GM18519 (cell line): ENCODE measurements at regions not wholly inside any gene's neighbourhood (a gene's known extent, or its start where the extent isn't known, plus 50 kb on each side); places are given as distances from the start of the nearest gene placed in this dataset.

ENCODE experiments used
- ATAC-seq: cut with Tn5 transposase; IDR thresholded peaks from one replicate; pipeline ENCODE4 v1.9.1; 2021; ENCODE audit warnings: mild to moderate bottlenecking, moderate library complexity; ENCODE audit not compliant: unreplicated experiment, low FRiP score

DNA sequence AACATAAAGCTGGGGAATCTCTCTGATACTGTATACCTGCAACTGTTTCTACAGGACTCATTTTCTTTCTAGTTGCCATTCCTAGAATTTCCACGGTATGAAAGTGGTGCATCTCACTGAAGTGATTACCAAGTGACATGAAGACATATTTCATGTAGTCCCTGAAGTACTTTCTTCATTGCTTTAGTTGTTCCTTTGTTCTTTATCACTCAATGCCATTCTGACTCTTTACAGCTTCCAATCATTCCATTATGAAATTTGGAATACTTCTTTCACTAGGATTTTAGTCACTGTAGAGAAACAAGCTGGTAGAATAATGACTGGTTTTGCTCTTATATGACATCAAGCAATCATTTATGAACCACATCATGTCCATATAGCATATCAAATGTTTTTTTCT, 645.1 kb downstream of the CDH18 start:
- ATAC-seq, result no peak

DNA sequence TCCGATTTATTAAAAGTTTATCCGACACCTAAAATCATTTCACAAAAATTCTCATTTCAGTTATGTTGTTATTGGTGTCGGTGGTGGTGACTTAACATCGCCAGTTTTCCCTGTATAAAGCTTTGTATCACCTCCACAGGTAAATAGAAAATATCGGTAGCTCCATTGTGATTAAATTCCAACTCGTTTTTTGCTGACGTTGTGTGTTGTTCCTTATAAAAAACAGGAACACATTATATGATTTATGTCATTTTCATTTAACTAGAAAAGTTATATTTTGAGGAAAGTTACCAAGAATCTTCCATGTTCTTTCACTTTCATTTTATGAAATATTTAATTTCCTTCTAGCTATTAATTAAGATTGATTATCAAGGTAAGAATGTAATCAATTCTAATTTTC, 635.9 kb downstream of the CDH18 start:
- no peak for ATAC-seq

DNA sequence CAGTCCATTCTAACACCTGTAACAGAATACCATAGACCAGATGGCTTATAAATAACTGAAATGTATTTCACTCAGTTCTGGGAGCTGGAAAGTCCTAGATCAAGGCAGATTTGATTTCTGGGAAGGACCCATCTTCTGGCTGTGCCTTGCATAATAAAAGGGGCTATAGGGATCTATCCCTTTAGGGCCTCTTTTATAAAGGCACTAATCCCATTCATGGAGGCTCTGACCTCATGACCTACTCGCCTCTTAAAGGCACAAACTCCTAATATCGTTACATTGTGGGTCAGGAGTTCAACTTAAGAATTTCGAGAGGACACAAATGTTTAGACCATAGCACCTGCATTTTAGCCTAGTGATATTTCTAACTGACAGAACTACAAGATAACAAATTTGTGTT, 619.0 kb downstream of the CDH18 start:
- ATAC-seq, result no peak

DNA sequence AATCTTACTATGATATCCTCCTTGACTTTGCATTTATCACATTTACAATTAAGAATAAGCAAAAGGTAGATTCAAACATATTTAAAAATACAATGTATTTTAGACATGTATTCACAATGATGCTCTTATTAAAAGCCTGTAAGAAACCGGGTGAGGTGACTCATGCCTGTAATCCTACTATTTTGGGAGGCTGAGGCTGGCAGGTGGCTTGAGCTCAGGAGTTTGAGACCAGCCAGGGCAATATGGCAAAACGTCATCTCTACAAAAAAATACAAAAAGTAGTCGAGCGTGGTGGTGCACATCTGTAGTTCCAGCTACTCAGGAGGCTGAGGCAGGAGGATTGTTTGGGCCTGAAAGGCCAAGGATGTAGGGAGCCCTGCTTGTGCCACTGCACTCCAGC, 618.4 kb downstream of the CDH18 start:
- ATAC-seq, result no peak

DNA sequence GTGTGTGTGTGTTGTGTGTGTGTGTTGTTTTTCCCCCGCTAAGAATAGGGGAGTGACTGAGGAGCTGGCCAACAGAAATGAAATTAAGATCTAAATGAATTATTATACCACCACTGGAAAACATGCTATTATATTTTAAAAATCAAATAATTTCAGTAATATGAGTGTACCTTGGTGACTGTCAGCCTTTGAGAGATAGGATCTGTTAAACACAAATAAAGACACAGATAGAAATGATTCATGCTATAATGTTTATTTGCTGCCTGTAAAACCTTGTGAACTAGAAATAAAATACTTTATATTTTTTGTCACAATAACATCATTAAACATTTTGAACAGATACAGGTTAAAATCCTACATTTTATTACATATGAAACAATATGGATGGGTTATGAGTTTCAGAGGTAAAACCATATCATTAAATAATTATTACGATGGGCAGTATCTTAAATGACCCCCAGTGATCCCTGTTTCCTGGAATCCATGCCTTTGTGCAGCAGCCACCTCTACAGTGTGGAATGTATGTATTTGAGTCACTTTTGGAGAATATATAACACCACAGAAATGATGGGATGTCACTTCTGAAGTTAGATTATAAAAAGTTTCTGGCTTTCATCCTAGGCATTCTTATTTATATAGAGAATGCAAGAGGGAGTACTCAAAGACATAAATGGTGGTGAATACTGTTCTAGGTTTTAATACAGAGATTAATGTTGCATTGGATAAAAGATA, 617.2 kb downstream of the CDH18 start:
- ATAC-seq, result no peak

DNA sequence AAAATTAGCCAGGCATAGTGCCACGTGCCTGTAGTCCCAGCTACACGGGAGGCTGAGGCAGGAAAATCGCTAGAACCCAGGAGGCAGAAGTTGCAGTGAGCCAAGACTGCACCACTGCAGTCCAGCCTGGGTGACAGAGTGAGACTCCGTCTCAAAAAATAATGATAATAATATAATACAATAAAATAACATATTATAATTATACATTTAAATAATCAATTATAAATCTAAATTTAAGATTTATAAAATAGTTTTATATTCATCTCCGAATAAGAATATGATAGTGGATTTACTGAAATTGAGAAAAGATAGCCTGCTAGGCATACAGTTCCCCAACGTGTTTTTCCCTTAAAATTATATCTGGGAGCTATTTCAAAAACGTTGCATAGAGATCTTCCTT, 599.6 kb downstream of the CDH18 start:
- ATAC-seq, result no peak

DNA sequence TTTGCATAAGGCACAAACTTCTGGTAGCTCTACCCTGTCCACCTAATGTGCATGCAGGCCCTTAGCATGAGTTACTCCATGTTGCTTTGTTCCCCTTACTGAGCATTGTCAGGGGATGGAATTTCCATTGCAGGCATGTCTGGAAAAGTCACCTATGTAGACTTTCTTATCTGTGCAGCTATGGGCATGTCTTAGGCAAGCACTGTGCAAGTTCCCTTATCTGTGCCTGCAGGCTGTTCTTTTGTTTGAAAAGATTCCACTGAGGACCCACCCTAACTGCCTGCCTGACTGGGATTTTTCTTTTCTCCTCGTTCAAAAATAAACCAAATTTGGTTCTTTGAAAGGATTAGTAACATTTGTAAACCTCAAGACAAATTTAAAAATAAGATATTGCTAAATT, 587.0 kb downstream of the CDH18 start:
- ATAC-seq, result no peak

DNA sequence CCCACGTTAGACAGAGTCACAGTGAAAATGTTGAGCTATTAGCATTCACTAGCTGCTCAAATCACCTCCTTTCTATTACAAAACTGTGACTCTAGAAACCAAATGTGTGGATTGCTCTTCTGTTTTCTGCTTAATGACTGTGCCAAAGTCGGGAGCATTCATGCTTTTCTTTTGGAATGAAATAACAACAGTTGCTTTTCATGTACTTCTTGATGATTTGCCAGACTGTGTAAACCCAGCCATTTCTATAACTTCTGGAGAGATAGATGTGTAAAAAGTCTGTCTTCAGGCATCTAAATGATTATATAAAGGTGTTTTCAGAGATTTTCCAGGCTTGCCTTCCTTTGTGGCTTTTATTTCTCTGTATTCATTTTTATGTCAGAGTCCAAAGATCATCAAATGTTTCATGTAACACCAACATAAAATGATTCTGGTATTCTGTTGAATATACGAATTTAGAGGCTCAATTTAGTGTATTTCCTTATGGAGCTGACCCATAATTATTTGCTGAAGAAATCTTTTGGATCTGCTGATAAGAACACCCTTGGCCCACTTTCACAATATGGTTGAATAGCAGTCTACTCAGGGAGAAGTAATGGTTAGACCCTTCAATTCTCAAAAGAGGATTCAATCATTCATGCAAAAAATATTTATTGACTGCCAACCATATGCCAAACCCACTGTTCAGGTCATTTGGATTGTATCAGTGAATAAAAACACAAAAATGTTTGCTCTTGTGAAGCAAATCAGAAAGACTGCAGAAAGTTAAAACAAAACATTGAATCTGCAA, 581.2 kb downstream of the CDH18 start:
- no peak for ATAC-seq

DNA sequence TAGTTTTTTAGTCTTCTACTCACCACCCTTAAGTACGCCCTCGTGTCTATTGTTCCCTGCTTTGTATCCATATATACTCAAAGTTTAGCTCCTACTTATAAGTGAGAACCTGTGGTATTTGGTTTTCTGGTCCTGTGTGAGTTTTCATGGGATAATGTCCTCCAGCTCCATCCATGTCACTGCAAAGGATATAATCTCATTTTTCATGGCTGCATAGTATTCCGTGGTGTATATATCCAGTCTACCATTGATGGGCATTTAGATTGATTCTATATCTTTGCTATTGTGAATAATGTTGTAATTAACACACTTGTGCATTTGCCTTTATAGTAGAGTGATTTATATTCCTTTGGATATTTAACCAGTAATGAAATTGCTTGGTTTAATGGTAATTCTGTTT, 579.9 kb downstream of the CDH18 start:
- no peak for ATAC-seq

DNA sequence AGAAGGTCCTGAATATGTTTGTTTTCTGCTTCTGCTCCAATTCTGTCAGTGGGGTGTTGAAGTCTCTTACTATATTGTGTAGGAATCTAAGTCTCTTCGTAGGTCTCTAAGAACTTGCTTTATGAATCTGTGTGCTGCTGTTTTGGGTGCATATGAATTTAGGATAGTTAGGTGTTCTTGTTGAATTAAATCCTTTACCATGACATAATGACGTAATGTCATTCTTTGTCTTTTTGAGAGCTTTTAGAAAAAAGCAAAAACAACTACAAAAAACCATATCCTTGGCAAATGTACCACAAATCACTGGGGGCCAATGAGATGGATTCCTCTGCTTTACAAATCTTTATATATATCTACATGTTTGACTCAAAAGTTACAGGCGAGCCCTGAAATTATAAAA, 576.1 kb downstream of the CDH18 start:
- no peak for ATAC-seq
